SK-N-SH (cell line): ENCODE measurements at regions not wholly inside any gene's neighbourhood (a gene's known extent, or its start where the extent isn't known, plus 50 kb on each side); places are given as distances from the start of the nearest gene placed in this dataset.

Experiments
- CTCF ChIA-PET: fragments of 300-600, 350-600 bp; formaldehyde crosslinking; extraction: SDS; loops from one replicate; lab custom pipeline; 2021; lab: Yijun Ruan, JAX
- POLR2A ChIA-PET: fragments of 350-600 bp; sonication (Branson Sonifier 250); formaldehyde crosslinking; extraction: SDS; loops from one replicate; lab custom pipeline; 2020; ENCODE audit warnings: antibody characterized with exemption, inconsistent platforms; lab: Yijun Ruan, JAX
- DNase-seq: peaks from one replicate; pipeline ENCODE4 v3.0.0; 2012
- H2AFZ ChIP-seq: fragments of 200-600 bp; sonication (generic); 2 replicates; pipeline ENCODE4 v1.8.1; 2016; ENCODE audit warnings: antibody characterized with exemption, mild to moderate bottlenecking, low read depth
- H3F3A ChIP-seq: fragments of 200-600 bp; sonication (generic); replicated peaks from 2 replicates; pipeline ENCODE3; 2016; ENCODE audit warnings: antibody characterized with exemption, mild to moderate bottlenecking; ENCODE audit not compliant: insufficient read depth
- H3K27ac ChIP-seq, 2 experiments: fragments of 200-500 bp in 1 of 2; fragments of 200-600 bp in 1 of 2; sonication (Bioruptor generic) in 1 of 2; sonication (generic), shearing (Covaris generic) in 1 of 2; 2 replicates each; pipeline versions ENCODE4 v1.5.1 to v1.6.1; 2014 to 2016; ENCODE audit warnings: low read depth in 2 of 2, inconsistent platforms in 1 of 2, low read length in 1 of 2, mild to moderate bottlenecking in 1 of 2, mixed read lengths in 1 of 2
- H3K27me3 ChIP-seq: fragments of 200-600 bp; sonication (generic), shearing (Covaris generic); 2 replicates; pipeline ENCODE4 v1.6.1; 2016; ENCODE audit warnings: mixed run types; ENCODE audit not compliant: insufficient read depth
- H3K36me3 ChIP-seq, 2 experiments: fragments of 200-500 bp in 1 of 2; fragments of 200-600 bp in 1 of 2; sonication (Bioruptor generic) in 1 of 2; sonication (generic) in 1 of 2; replicated peaks in 1 of 2; 2 replicates each; pipeline versions ENCODE3 to v1.5.1; 2014 to 2016; ENCODE audit warnings: low read length in 1 of 2, mild to moderate bottlenecking in 1 of 2; ENCODE audit not compliant: insufficient read depth in 2 of 2, control insufficient read depth in 1 of 2
- H3K4me1 ChIP-seq, 2 experiments: fragments of 200-500 bp in 1 of 2; fragments of 200-600 bp in 1 of 2; sonication (Bioruptor generic) in 1 of 2; sonication (generic), shearing (Covaris generic) in 1 of 2; 2 replicates each; pipeline versions ENCODE4 v1.5.1 to v1.6.1; 2014 to 2016; ENCODE audit warnings: low read depth in 1 of 2, low read length in 1 of 2, mixed run types in 1 of 2; ENCODE audit not compliant: insufficient read depth in 2 of 2, control insufficient read depth in 1 of 2
- H3K4me2 ChIP-seq: fragments of 200-600 bp; sonication (generic), shearing (Covaris generic); 2 replicates; pipeline ENCODE4 v1.6.1; 2017; ENCODE audit warnings: mixed run types
- H3K4me3 ChIP-seq, 2 experiments: fragments of 200-500 bp in 1 of 2; fragments of 200-600 bp in 1 of 2; sonication (Bioruptor generic) in 1 of 2; sonication (generic), shearing (Covaris generic) in 1 of 2; 2 replicates each; pipeline versions ENCODE4 v1.5.1 to v1.8.1; 2014 to 2016; ENCODE audit warnings: low read depth in 2 of 2, inconsistent platforms in 1 of 2, low read length in 1 of 2, mild to moderate bottlenecking in 1 of 2, mixed read lengths in 1 of 2, moderate library complexity in 1 of 2
- H3K79me2 ChIP-seq: fragments of 200-600 bp; sonication (generic); 2 replicates; pipeline ENCODE4 v1.8.1; 2017; ENCODE audit warnings: mild to moderate bottlenecking; ENCODE audit not compliant: insufficient read depth
- H3K9ac ChIP-seq: fragments of 200-600 bp; sonication (generic); 2 replicates; pipeline ENCODE4 v1.6.1; 2017; ENCODE audit warnings: mixed run types
- H3K9me2 ChIP-seq: fragments of 200-600 bp; sonication (generic); 2 replicates; pipeline ENCODE4 v1.6.1; 2017; ENCODE audit warnings: mixed run types
- H3K9me3 ChIP-seq: fragments of 200-600 bp; sonication (generic); 2 replicates; pipeline ENCODE4 v1.6.1; 2017; ENCODE audit warnings: mixed run types, mild to moderate bottlenecking, moderate library complexity
- H4K20me1 ChIP-seq: fragments of 200-600 bp; sonication (generic); 2 replicates; pipeline ENCODE4 v1.6.1; 2017; ENCODE audit warnings: mild to moderate bottlenecking, mixed run types; ENCODE audit not compliant: insufficient read depth
- POLR2AphosphoS5 ChIP-seq: IDR thresholded peaks from 2 replicates; pipeline ENCODE4 v1.6.1; 2012; ENCODE audit warnings: low read depth, low read length
- RFX5 ChIP-seq: IDR thresholded peaks from 2 replicates; pipeline ENCODE4 v1.6.1; 2012; ENCODE audit warnings: mild to moderate bottlenecking, improper control_type of control experiment, low read length
- WGBS: methylation state at CpG from one replicate; pipeline ENCODE4 v1.1.6; 2017; ENCODE audit warnings: low lambda C conversion rate; 5-methylcytosine and 5-hydroxymethylcytosine counted together
- TF ChIP-seq, protein P1 (sequence below): fragments of 150-350 bp; IDR thresholded peaks from 2 replicates; pipeline ENCODE4 v1.6.1; 2017; ENCODE audit warnings: antibody characterized with exemption, low read length, low read depth, borderline replicate concordance
- TF ChIP-seq, protein P2 (sequence below): fragments of 200-600 bp; sonication (generic); IDR thresholded peaks from 2 replicates; pipeline ENCODE4 v1.6.1; 2017; ENCODE audit warnings: antibody characterized with exemption, mild to moderate bottlenecking, moderate library complexity
- TF ChIP-seq, protein P3 (sequence below): IDR thresholded peaks from 2 replicates; pipeline ENCODE4 v1.4.0; 2012; ENCODE audit warnings: low read depth, borderline replicate concordance

DNA sequence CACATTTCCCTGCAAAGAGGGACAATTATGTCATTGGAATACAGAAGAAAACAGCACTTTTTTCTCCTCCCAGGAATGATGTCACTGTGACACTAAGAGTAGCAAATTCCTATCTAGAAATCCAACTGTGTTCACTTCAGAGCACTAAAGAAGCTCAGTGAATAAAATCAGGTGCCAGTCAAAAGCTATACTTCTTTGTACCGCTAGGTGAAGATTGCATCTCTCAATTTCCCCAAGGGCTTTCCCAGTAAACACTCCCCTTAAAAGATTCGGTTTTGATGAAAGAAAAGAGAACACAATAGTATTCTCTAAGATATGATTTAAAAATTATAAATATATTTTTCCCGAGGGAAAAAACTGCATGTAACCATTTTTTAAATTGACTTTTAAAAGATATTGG, 104.7 kb upstream of the MID1 start:
- TF ChIP-seq, protein P1, sequence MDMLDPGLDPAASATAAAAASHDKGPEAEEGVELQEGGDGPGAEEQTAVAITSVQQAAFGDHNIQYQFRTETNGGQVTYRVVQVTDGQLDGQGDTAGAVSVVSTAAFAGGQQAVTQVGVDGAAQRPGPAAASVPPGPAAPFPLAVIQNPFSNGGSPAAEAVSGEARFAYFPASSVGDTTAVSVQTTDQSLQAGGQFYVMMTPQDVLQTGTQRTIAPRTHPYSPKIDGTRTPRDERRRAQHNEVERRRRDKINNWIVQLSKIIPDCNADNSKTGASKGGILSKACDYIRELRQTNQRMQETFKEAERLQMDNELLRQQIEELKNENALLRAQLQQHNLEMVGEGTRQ, result no peak
- no peak for TF ChIP-seq POLR2AphosphoS5
- TF ChIP-seq, protein P2, sequence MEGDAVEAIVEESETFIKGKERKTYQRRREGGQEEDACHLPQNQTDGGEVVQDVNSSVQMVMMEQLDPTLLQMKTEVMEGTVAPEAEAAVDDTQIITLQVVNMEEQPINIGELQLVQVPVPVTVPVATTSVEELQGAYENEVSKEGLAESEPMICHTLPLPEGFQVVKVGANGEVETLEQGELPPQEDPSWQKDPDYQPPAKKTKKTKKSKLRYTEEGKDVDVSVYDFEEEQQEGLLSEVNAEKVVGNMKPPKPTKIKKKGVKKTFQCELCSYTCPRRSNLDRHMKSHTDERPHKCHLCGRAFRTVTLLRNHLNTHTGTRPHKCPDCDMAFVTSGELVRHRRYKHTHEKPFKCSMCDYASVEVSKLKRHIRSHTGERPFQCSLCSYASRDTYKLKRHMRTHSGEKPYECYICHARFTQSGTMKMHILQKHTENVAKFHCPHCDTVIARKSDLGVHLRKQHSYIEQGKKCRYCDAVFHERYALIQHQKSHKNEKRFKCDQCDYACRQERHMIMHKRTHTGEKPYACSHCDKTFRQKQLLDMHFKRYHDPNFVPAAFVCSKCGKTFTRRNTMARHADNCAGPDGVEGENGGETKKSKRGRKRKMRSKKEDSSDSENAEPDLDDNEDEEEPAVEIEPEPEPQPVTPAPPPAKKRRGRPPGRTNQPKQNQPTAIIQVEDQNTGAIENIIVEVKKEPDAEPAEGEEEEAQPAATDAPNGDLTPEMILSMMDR, result peak; percentile 52
- no peak overlapping the region; a peak in 1 of 4 replicates for H3K4me3 ChIP-seq
- POLR2A ChIA-PET, result no interaction called here
- WGBS, result 23% methylated on average over 3 of the region's 3 CpGs
- peak; percentile 27 for DNase-seq
- H3K9me3 ChIP-seq, result no peaks in the 10 kb centered on the region
- H3K27me3 ChIP-seq, result no peaks in the 10 kb centered on the region
- no peaks in the 10 kb centered on the region for H4K20me1 ChIP-seq
- H2AFZ ChIP-seq, result no peak overlapping the region
- CTCF ChIA-PET, result interaction anchor here (0.7 to 4.4 kb wide), 7 partner anchors 9 to 535 kb away, joined by 3 to 63 read pairs (median 5); no protein-coding TSS in a partner anchor
- no peak overlapping the region for H3K27ac ChIP-seq
- no peaks in the 10 kb centered on the region for H3K36me3 ChIP-seq
- no peak overlapping the region for H3K4me2 ChIP-seq
- no peak overlapping the region for H3K9ac ChIP-seq
- no peaks in the 10 kb centered on the region for H3K79me2 ChIP-seq
- H3K4me1 ChIP-seq, result no peaks in the 10 kb centered on the region
- no peaks in the 10 kb centered on the region for H3K9me2 ChIP-seq
- H3F3A ChIP-seq, result no peaks in the 10 kb centered on the region

DNA sequence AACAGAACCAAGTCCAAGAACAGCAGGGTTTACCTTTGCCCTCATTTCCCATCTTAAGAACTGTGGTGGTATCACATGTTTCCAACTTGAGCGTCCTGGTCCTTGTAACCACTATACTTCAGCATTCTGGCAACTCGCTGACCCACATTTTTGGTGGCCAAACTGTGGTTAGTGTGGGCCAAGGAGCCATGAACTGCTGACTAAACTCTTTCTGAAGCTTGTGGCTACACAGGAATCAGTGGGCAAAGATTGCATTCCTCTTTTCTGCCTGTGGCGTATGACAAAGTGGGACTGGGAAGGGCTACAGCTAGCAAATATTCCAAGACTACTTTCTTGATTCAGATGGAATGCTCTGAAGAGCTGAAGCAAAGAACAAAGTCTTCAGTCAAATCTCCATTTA, 106.3 kb upstream of the MID1 start:
- H3K79me2 ChIP-seq, result no peaks in the 10 kb centered on the region
- no peak for TF ChIP-seq RFX5
- TF ChIP-seq, protein P3, sequence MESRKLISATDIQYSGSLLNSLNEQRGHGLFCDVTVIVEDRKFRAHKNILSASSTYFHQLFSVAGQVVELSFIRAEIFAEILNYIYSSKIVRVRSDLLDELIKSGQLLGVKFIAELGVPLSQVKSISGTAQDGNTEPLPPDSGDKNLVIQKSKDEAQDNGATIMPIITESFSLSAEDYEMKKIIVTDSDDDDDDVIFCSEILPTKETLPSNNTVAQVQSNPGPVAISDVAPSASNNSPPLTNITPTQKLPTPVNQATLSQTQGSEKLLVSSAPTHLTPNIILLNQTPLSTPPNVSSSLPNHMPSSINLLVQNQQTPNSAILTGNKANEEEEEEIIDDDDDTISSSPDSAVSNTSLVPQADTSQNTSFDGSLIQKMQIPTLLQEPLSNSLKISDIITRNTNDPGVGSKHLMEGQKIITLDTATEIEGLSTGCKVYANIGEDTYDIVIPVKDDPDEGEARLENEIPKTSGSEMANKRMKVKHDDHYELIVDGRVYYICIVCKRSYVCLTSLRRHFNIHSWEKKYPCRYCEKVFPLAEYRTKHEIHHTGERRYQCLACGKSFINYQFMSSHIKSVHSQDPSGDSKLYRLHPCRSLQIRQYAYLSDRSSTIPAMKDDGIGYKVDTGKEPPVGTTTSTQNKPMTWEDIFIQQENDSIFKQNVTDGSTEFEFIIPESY, result no peak
- WGBS, result 55% methylated on average over 3 of the region's 3 CpGs
- H3K9ac ChIP-seq, result no peak overlapping the region
- H3K4me2 ChIP-seq, result no peak overlapping the region
- H3K27ac ChIP-seq, result no peak overlapping the region
- no peaks in the 10 kb centered on the region for H3K9me3 ChIP-seq
- POLR2A ChIA-PET, result no interaction called here
- no peaks in the 10 kb centered on the region for H3K9me2 ChIP-seq
- no peaks in the 10 kb centered on the region for H3F3A ChIP-seq
- H3K36me3 ChIP-seq, result no peaks in the 10 kb centered on the region
- no peaks in the 10 kb centered on the region for H3K27me3 ChIP-seq
- H2AFZ ChIP-seq, result no peak overlapping the region
- DNase-seq, result no peak
- CTCF ChIA-PET, result interaction anchor here (0.8 to 2.3 kb wide), 2 partner anchors 370 to 536 kb away, joined by 3 to 10 read pairs; no protein-coding TSS in a partner anchor
- no peak overlapping the region for H3K4me3 ChIP-seq
- H3K4me1 ChIP-seq, result no peaks in the 10 kb centered on the region
- no peaks in the 10 kb centered on the region for H4K20me1 ChIP-seq
